ENCODE measurements at regions not wholly inside any gene's neighbourhood (a gene's known extent, or its start where the extent isn't known, plus 50 kb on each side); places are given as distances from the start of the nearest gene placed in this dataset.
A peak's percentile ranks its signal among the peaks of the same experiment; 100 is the strongest.
"Not testable (repeated sequence)": the region's sequence is repeated elsewhere in the genome, so short reads cannot be mapped to it uniquely, and the experiment has no call there.

GRCh38 chr7:91398341-91398740, 134.1 kb downstream of the FZD1 start:
- WGBS, 2 donors, result 35 to 63% methylated on average over 2 of the region's 2 CpGs
- Histone ChIP-seq H3K27ac (no peak overlapping the region), H3K27me3 (no peaks in the 10 kb centered on the region), H3K9me3 (no peaks in the 10 kb centered on the region), H3K4me1 (no peaks in the 10 kb centered on the region), H3K4me3 (no peak overlapping the region), H3K36me3 (replicated peaks in 1 of 2; ENCODE audit: insufficient read depth in 1 of 2, low read depth in 2 of 2) (no peaks in the 10 kb centered on the region)
- no peak for TF ChIP-seq POLR2A (IDR thresholded peaks at IDR 0.05)
- TF ChIP-seq CTCF (IDR thresholded peaks at IDR 0.05), result no peak
- DNase-seq (no peak), ATAC-seq (no peak)
- intact Hi-C loops (cut with DNase I), result no loop called here

GRCh38 chr7:91405092-91405788, 141.0 kb downstream of the FZD1 start:
- no peak for TF ChIP-seq POLR2A (IDR thresholded peaks at IDR 0.05)
- Histone ChIP-seq H3K4me3 (no peak overlapping the region), H3K36me3 (replicated peaks in 1 of 2; ENCODE audit: insufficient read depth in 1 of 2, low read depth in 2 of 2) (no peaks in the 10 kb centered on the region), H3K4me1 (no peaks in the 10 kb centered on the region), H3K27ac (peak overlapping the region in 2 of 4 donors; percentile 39 to 44), H3K9me3 (no peaks in the 10 kb centered on the region), H3K27me3 (no peaks in the 10 kb centered on the region)
- intact Hi-C loops (cut with DNase I), result no loop called here
- DNase-seq (no peak), ATAC-seq (no peak)
- 61 to 64% methylated on average over 3 of the region's 3 CpGs for WGBS, 2 donors

- H3K4me1 ChIP-seq; H3K27me3 ChIP-seq; H3K4me3 ChIP-seq; intact Hi-C loops (cut with DNase I); ATAC-seq; H3K9me3 ChIP-seq; H3K36me3 ChIP-seq (replicated peaks in 1 of 2; ENCODE audit: insufficient read depth in 1 of 2, low read depth in 2 of 2); DNase-seq: not testable (repeated sequence)
- H3K27ac ChIP-seq, result peak overlapping the region in 2 of 4 donors; percentile 39 to 44
- WGBS, 2 donors, result 41 to 44% methylated on average over 1 of the region's 1 CpG
These were observed 141.6 kb downstream of the FZD1 start for GRCh38 chr7:91405873-91406272.

GRCh38 chr7:91407942-91408341, 143.7 kb downstream of the FZD1 start:
- Histone ChIP-seq H3K27ac (no peak overlapping the region), H3K4me3 (no peak overlapping the region), H3K4me1 (no peaks in the 10 kb centered on the region), H3K36me3 (replicated peaks in 1 of 2; ENCODE audit: insufficient read depth in 1 of 2, low read depth in 2 of 2) (no peaks in the 10 kb centered on the region), H3K9me3 (no peaks in the 10 kb centered on the region), H3K27me3 (no peaks in the 10 kb centered on the region)
- no peak for ATAC-seq
- no peak for TF ChIP-seq POLR2A (IDR thresholded peaks at IDR 0.05)
- no peak for TF ChIP-seq CTCF (IDR thresholded peaks at IDR 0.05)
- 11 to 43% methylated on average over 1 of the region's 1 CpG for WGBS, 2 donors
- DNase-seq, result no peak
- intact Hi-C loops (cut with DNase I), result no loop called here

- Histone ChIP-seq H3K4me3 (no peak overlapping the region), H3K27ac (no peak overlapping the region), H3K36me3 (replicated peaks in 1 of 2; ENCODE audit: insufficient read depth in 1 of 2, low read depth in 2 of 2) (no peaks in the 10 kb centered on the region), H3K27me3 (no peaks in the 10 kb centered on the region), H3K9me3 (no peaks in the 10 kb centered on the region), H3K4me1 (no peaks in the 10 kb centered on the region)
- intact Hi-C loops (cut with DNase I), result no loop called here
- TF ChIP-seq CTCF (IDR thresholded peaks at IDR 0.05) (no peak), POLR2A (IDR thresholded peaks at IDR 0.05) (no peak)
- no peak for DNase-seq
- WGBS, 2 donors, result 55 to 72% methylated on average over 5 of the region's 5 CpGs
- no peak for ATAC-seq
These were observed 144.3 kb downstream of the FZD1 start for GRCh38 chr7:91408388-91409154.
